GM12878 (cell line): ENCODE measurements at regions not wholly inside any gene's neighbourhood (a gene's known extent, or its start where the extent isn't known, plus 50 kb on each side); places are given as distances from the start of the nearest gene placed in this dataset.

Source experiments
- ATAC-seq: fragments of 200-7000 bp; cut with Tn5 transposase; 3 replicates; pipeline ENCODE4 v1.9.1; 2020; ENCODE audit warnings: mild to moderate bottlenecking, moderate library complexity
- BruUV-seq: library from RNA; stranded (reverse); fragments of 400-500 nt; replicated peaks from 2 replicates; lab custom pipeline; 2021; lab: Mats Ljungman, UMichigan
- CTCF ChIA-PET: fragments of 300-600 bp; sonication (Branson Sonifier 250); formaldehyde crosslinking; extraction: SDS; loops from one replicate; lab custom pipeline; 2021; ENCODE audit warnings: inconsistent platforms; lab: Yijun Ruan, JAX
- POLR2A ChIA-PET: fragments of 350-600 bp; formaldehyde crosslinking; extraction: SDS; loops from one replicate; lab custom pipeline; 2021; ENCODE audit warnings: inconsistent platforms; lab: Charles Lee
- RAD21 ChIA-PET: fragments of 300-600 bp; sonication (Branson Sonifier 250); formaldehyde crosslinking; loops from one replicate; lab custom pipeline; 2023; ENCODE audit warnings: antibody characterized with exemption; ENCODE audit not compliant: unreplicated experiment; lab: Charles Lee
- SMC1A ChIA-PET: fragments of 300-600 bp; sonication (Branson Sonifier 250); formaldehyde crosslinking; loops from one replicate; lab custom pipeline; 2023; ENCODE audit not compliant: unreplicated experiment, uncharacterized antibody; lab: Charles Lee
- DNase-seq: peaks from one replicate; pipeline ENCODE4 v3.0.0-alpha.2; 2011; ENCODE audit warnings: low read depth, low spot score
- FAIRE-seq: peaks from 3 replicates; lab custom pipeline; 2011; peaks lifted over from hg19 to GRCh38; lab: Jason Lieb, UNC
- H2AFZ ChIP-seq: 2 replicates; pipeline ENCODE4 v1.6.0; 2011; ENCODE audit warnings: low read depth, low read length, control low read depth; ENCODE audit not compliant: control insufficient read depth
- H3K27ac ChIP-seq: 2 replicates; pipeline ENCODE4 v1.5.1; 2011; ENCODE audit warnings: control low read depth; ENCODE audit not compliant: control insufficient read depth, insufficient read depth
- H3K27me3 ChIP-seq, 2 experiments: replicated peaks in 1 of 2; 2 replicates each; pipeline versions ENCODE4 v1.6.0 to v1.6.1; 2011; ENCODE audit warnings: low read length in 1 of 2; ENCODE audit not compliant: control insufficient read depth in 2 of 2, insufficient read depth in 2 of 2
- H3K36me3 ChIP-seq, 2 experiments: 2 replicates each; pipeline ENCODE4 v1.5.1; 2011; ENCODE audit warnings: low read length in 1 of 2; ENCODE audit not compliant: control insufficient read depth in 2 of 2, insufficient read depth in 2 of 2
- H3K4me1 ChIP-seq: 2 replicates; pipeline ENCODE4 v1.6.1; 2011; ENCODE audit warnings: mild to moderate bottlenecking, low read length, moderate library complexity, mixed read lengths; ENCODE audit not compliant: control insufficient read depth, insufficient read depth
- H3K4me2 ChIP-seq: 2 replicates; pipeline ENCODE4 v1.6.0; 2011; ENCODE audit warnings: control low read depth; ENCODE audit not compliant: control insufficient read depth, insufficient read depth
- H3K4me3 ChIP-seq: fragments of 200-600 bp; sonication (generic); 2 replicates; pipeline ENCODE4 v1.5.1; 2016
- H3K79me2 ChIP-seq: 2 replicates; pipeline ENCODE4 v1.6.0; 2011; ENCODE audit warnings: low read length; ENCODE audit not compliant: control insufficient read depth, insufficient read depth
- H3K9ac ChIP-seq: 2 replicates; pipeline ENCODE4 v1.8.0; 2011; ENCODE audit warnings: low read length, control low read depth, mixed read lengths; ENCODE audit not compliant: control insufficient read depth, insufficient read depth
- H3K9me3 ChIP-seq: replicated peaks from 3 replicates; pipeline ENCODE4 v1.5.1; 2011; ENCODE audit warnings: mild to moderate bottlenecking, low read length; ENCODE audit not compliant: control insufficient read depth, insufficient read depth
- H4K20me1 ChIP-seq: 2 replicates; pipeline ENCODE4 v1.6.0; 2011; ENCODE audit not compliant: control insufficient read depth, insufficient read depth
- BHLHE40 ChIP-seq, 2 experiments: fragments of 450-650 bp in 1 of 2; IDR thresholded peaks; 2 replicates each; pipeline ENCODE4 v1.6.1; 2011 to 2017; ENCODE audit warnings: low read depth in 2 of 2, borderline replicate concordance in 1 of 2, improper control_type of control experiment in 1 of 2, low read length in 1 of 2, mild to moderate bottlenecking in 1 of 2
- BRCA1 ChIP-seq: IDR thresholded peaks from 2 replicates; pipeline ENCODE4 v1.6.1; 2011; ENCODE audit warnings: low read depth, low read length, improper control_type of control experiment
- CBFB ChIP-seq: IDR thresholded peaks from 2 replicates; pipeline ENCODE4 v1.6.1; 2016; ENCODE audit warnings: antibody characterized with exemption, low read depth
- CBX3 ChIP-seq: fragments of 200-600 bp; sonication (generic); IDR thresholded peaks from 2 replicates; pipeline ENCODE4 v1.6.1; 2016; ENCODE audit warnings: low read depth, borderline replicate concordance
- CEBPB ChIP-seq, 2 experiments: fragments of 150-350 bp in 1 of 2; IDR thresholded peaks; 2 replicates each; pipeline ENCODE4 v1.6.1; 2012 to 2014; ENCODE audit warnings: low read depth in 2 of 2, low read length in 2 of 2, borderline replicate concordance in 1 of 2, inconsistent platforms in 1 of 2
- CHD2 ChIP-seq: IDR thresholded peaks from 2 replicates; pipeline ENCODE4 v1.6.1; 2011; ENCODE audit warnings: low read depth, low read length, improper control_type of control experiment, borderline replicate concordance
- EZH2 ChIP-seq: IDR thresholded peaks from 2 replicates; pipeline ENCODE4 v1.6.1; 2012; ENCODE audit warnings: low read depth, mild to moderate bottlenecking, control low read depth, inconsistent platforms, low read length, borderline replicate concordance; ENCODE audit not compliant: control insufficient read depth
- JUND ChIP-seq: IDR thresholded peaks from 2 replicates; pipeline ENCODE4 v1.6.1; 2012; ENCODE audit warnings: low read depth, mild to moderate bottlenecking, low read length, improper control_type of control experiment, moderate library complexity
- RAD51 ChIP-seq: fragments of 450-650 bp; IDR thresholded peaks from 2 replicates; pipeline ENCODE4 v1.6.1; 2016; ENCODE audit warnings: moderate library complexity, mild to moderate bottlenecking, inconsistent platforms
- SMAD1 ChIP-seq: fragments of 450-650 bp; IDR thresholded peaks from 2 replicates; pipeline ENCODE4 v1.6.1; 2018; ENCODE audit warnings: mild to moderate bottlenecking, low read depth; ENCODE audit not compliant: partially characterized antibody
- TAF1 ChIP-seq: IDR thresholded peaks from 2 replicates; pipeline ENCODE4 v1.6.1; 2011; ENCODE audit warnings: mild to moderate bottlenecking, low read depth, low read length, borderline replicate concordance
- TARDBP ChIP-seq: IDR thresholded peaks from 2 replicates; pipeline ENCODE4 v1.6.1; 2016; ENCODE audit warnings: borderline replicate concordance
- YY1 ChIP-seq: IDR thresholded peaks from 2 replicates; pipeline ENCODE4 v1.6.1; 2011; ENCODE audit warnings: low read depth, mild to moderate bottlenecking, low read length
- ZNF24 ChIP-seq: fragments of 450-650 bp; IDR thresholded peaks from 2 replicates; pipeline ENCODE4 v1.6.1; 2017; ENCODE audit warnings: antibody characterized with exemption, mild to moderate bottlenecking
- WGBS: methylation state at CpG from one replicate; pipeline ENCODE4 v1.1.6; 2016; ENCODE audit warnings: low lambda C conversion rate; ENCODE audit not compliant: insufficient replicate concordance, insufficient coverage; ENCODE audit errors: missing lambda C conversion rate; 5-methylcytosine and 5-hydroxymethylcytosine counted together
- in situ Hi-C: fragments of 300-500 bp; cut with MboI; formaldehyde crosslinking; loops from 9 replicates; pipeline ENCODE4 v1.14.3; 2018; ENCODE audit warnings: mixed read lengths
- intact Hi-C: fragments of 100-400 bp; cut with micrococcal nuclease; formaldehyde crosslinking; loops from one replicate; pipeline ENCODE4 v1.14.2; 2022; ENCODE audit not compliant: unreplicated experiment
- TF ChIP-seq, protein P1 (sequence below): fragments of 450-650 bp; IDR thresholded peaks from 2 replicates; pipeline ENCODE4 v1.6.1; 2017; ENCODE audit warnings: mild to moderate bottlenecking, low read depth, inconsistent platforms; ENCODE audit not compliant: poor library complexity, severe bottlenecking
- TF ChIP-seq, protein P2 (sequence below): fragments of 450-650 bp; IDR thresholded peaks from 2 replicates; pipeline ENCODE4 v1.6.1; 2017; ENCODE audit warnings: mild to moderate bottlenecking
- TF ChIP-seq, protein P3 (sequence below): fragments of 450-650 bp; IDR thresholded peaks from 2 replicates; pipeline ENCODE4 v1.6.1; 2017; ENCODE audit warnings: mild to moderate bottlenecking, moderate library complexity

DNA sequence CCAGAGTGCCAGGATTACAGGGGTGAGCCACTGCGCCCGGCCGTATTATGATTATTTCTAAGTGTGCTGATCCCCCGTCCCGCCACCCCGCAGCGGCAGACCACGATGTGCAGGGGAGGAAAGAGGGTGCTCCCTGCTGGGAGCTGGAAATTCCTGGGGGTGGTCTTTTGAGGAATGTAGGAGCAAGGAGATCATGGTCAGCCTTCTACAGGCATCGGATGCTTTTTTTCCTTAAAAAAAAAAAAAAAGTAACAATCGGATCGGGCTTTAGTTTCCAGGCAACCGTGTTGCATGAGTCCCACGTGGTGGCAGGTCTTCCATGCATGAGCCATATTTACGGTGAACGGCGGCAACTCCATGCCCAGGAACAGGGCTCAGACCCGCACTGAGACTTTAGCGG, 74.2 kb upstream of the COX20 start:
- no peak overlapping the region for H3K4me3 ChIP-seq
- no peak overlapping the region for H2AFZ ChIP-seq
- CTCF ChIA-PET = no interaction called here
- no TSS peak for BruUV-seq
- WGBS = 91% methylated on average over 18 of the region's 18 CpGs
- no peak for ATAC-seq
- H3K27ac ChIP-seq = no peak overlapping the region
- FAIRE-seq = no peak
- no peak overlapping the region for H3K9ac ChIP-seq
- H3K4me2 ChIP-seq = no peak overlapping the region
- RAD21 ChIA-PET = no interaction called here
- SMC1A ChIA-PET = no interaction called here
- intact Hi-C loops (no loop called here), in situ Hi-C loops (no loop called here)
- DNase-seq = no peak
- no peaks in the 10 kb centered on the region for H3K4me1 ChIP-seq
- H3K79me2 ChIP-seq = no peaks in the 10 kb centered on the region
- H4K20me1 ChIP-seq = no peaks in the 10 kb centered on the region
- POLR2A ChIA-PET = no interaction called here
- H3K36me3 ChIP-seq = no peaks in the 10 kb centered on the region
- TF ChIP-seq CBFB (no peak), JUND (no peak), EZH2 (no peak), TAF1 (no peak), YY1 (no peak), TARDBP (no peak), ZNF24 (no peak), BHLHE40 (IDR thresholded peaks at IDR 0.05; ENCODE audit: borderline replicate concordance in 1 of 2, low read depth in 2 of 2, low read length in 1 of 2) (no peak), SMAD1 (no peak), RAD51 (no peak), CBX3 (no peak), CEBPB (IDR thresholded peaks at IDR 0.05; ENCODE audit: borderline replicate concordance in 1 of 2, low read depth in 2 of 2, low read length in 2 of 2) (no peak), CHD2 (no peak), BRCA1 (no peak)
- TF ChIP-seq, protein P1, sequence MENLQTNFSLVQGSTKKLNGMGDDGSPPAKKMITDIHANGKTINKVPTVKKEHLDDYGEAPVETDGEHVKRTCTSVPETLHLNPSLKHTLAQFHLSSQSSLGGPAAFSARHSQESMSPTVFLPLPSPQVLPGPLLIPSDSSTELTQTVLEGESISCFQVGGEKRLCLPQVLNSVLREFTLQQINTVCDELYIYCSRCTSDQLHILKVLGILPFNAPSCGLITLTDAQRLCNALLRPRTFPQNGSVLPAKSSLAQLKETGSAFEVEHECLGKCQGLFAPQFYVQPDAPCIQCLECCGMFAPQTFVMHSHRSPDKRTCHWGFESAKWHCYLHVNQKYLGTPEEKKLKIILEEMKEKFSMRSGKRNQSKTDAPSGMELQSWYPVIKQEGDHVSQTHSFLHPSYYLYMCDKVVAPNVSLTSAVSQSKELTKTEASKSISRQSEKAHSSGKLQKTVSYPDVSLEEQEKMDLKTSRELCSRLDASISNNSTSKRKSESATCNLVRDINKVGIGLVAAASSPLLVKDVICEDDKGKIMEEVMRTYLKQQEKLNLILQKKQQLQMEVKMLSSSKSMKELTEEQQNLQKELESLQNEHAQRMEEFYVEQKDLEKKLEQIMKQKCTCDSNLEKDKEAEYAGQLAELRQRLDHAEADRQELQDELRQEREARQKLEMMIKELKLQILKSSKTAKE = no peak
- TF ChIP-seq, protein P2, sequence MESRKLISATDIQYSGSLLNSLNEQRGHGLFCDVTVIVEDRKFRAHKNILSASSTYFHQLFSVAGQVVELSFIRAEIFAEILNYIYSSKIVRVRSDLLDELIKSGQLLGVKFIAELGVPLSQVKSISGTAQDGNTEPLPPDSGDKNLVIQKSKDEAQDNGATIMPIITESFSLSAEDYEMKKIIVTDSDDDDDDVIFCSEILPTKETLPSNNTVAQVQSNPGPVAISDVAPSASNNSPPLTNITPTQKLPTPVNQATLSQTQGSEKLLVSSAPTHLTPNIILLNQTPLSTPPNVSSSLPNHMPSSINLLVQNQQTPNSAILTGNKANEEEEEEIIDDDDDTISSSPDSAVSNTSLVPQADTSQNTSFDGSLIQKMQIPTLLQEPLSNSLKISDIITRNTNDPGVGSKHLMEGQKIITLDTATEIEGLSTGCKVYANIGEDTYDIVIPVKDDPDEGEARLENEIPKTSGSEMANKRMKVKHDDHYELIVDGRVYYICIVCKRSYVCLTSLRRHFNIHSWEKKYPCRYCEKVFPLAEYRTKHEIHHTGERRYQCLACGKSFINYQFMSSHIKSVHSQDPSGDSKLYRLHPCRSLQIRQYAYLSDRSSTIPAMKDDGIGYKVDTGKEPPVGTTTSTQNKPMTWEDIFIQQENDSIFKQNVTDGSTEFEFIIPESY = no peak
- TF ChIP-seq, protein P3, sequence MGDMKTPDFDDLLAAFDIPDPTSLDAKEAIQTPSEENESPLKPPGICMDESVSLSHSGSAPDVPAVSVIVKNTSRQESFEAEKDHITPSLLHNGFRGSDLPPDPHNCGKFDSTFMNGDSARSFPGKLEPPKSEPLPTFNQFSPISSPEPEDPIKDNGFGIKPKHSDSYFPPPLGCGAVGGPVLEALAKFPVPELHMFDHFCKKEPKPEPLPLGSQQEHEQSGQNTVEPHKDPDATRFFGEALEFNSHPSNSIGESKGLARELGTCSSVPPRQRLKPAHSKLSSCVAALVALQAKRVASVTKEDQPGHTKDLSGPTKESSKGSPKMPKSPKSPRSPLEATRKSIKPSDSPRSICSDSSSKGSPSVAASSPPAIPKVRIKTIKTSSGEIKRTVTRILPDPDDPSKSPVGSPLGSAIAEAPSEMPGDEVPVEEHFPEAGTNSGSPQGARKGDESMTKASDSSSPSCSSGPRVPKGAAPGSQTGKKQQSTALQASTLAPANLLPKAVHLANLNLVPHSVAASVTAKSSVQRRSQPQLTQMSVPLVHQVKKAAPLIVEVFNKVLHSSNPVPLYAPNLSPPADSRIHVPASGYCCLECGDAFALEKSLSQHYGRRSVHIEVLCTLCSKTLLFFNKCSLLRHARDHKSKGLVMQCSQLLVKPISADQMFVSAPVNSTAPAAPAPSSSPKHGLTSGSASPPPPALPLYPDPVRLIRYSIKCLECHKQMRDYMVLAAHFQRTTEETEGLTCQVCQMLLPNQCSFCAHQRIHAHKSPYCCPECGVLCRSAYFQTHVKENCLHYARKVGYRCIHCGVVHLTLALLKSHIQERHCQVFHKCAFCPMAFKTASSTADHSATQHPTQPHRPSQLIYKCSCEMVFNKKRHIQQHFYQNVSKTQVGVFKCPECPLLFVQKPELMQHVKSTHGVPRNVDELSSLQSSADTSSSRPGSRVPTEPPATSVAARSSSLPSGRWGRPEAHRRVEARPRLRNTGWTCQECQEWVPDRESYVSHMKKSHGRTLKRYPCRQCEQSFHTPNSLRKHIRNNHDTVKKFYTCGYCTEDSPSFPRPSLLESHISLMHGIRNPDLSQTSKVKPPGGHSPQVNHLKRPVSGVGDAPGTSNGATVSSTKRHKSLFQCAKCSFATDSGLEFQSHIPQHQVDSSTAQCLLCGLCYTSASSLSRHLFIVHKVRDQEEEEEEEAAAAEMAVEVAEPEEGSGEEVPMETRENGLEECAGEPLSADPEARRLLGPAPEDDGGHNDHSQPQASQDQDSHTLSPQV = no peak
- H3K27me3 ChIP-seq = no peaks in the 10 kb centered on the region
- no peaks in the 10 kb centered on the region; the same call in 2 of the 3 replicates for H3K9me3 ChIP-seq
